Caco-2 (cell line): ENCODE measurements at regions not wholly inside any gene's neighbourhood (a gene's known extent, or its start where the extent isn't known, plus 50 kb on each side); places are given as distances from the start of the nearest gene placed in this dataset.

Experiments
- BruUV-seq: library from RNA; stranded (reverse); fragments of 400-500 nt; replicated peaks from 2 replicates; lab custom pipeline; 2021; lab: Mats Ljungman, UMichigan
- CTCF ChIA-PET: fragments of 300-600 bp; sonication (Branson Sonifier 250); formaldehyde crosslinking; loops from one replicate; lab custom pipeline; 2022; ENCODE audit warnings: antibody characterized with exemption; lab: Charles Lee
- POLR2A ChIA-PET: fragments of 300-600 bp; sonication (Branson Sonifier 250); formaldehyde crosslinking; loops from one replicate; lab custom pipeline; 2022; ENCODE audit warnings: antibody characterized with exemption; lab: Charles Lee
- DNase-seq, 2 experiments: peaks; one replicate each; pipeline versions ENCODE4 v3.0.0 to v3.0.0-alpha.2; 2020 to 2022
- H3K27me3 ChIP-seq: replicated peaks from 2 replicates; pipeline ENCODE4 v1.6.0; 2011; ENCODE audit warnings: low read length; ENCODE audit not compliant: control insufficient read depth, insufficient read depth
- H3K36me3 ChIP-seq: 2 replicates; pipeline ENCODE4 v1.5.1; 2011; ENCODE audit warnings: low read length; ENCODE audit not compliant: control insufficient read depth, insufficient read depth
- H3K4me1 ChIP-seq: fragments of 250-450 bp; sonication (Bioruptor Pico); 2 replicates; pipeline ENCODE4 v1.5.1; 2020; ENCODE audit warnings: mild to moderate bottlenecking
- H3K4me3 ChIP-seq: 2 replicates; pipeline ENCODE4 v1.5.1; 2011; ENCODE audit warnings: low read depth, mild to moderate bottlenecking, control low read depth, low read length
- H3K9me3 ChIP-seq: fragments of 250-450 bp; sonication (Bioruptor Pico); 2 replicates; pipeline ENCODE4 v1.5.1; 2020; ENCODE audit warnings: mild to moderate bottlenecking, moderate library complexity
- H3K27ac Mint-ChIP-seq: one replicate; pipeline ENCODE4 v1.8.0; 2022; ENCODE audit warnings: mixed read lengths; ENCODE audit not compliant: unreplicated experiment
- H3K27me3 Mint-ChIP-seq: one replicate; pipeline ENCODE4 v1.8.0; 2022; ENCODE audit warnings: mixed read lengths; ENCODE audit not compliant: insufficient read depth, unreplicated experiment
- H3K36me3 Mint-ChIP-seq: one replicate; pipeline ENCODE4 v1.8.0; 2022; ENCODE audit warnings: mild to moderate bottlenecking, mixed read lengths; ENCODE audit not compliant: insufficient read depth, unreplicated experiment
- H3K4me1 Mint-ChIP-seq: one replicate; pipeline ENCODE4 v1.8.0; 2022; ENCODE audit warnings: low read depth, mixed read lengths; ENCODE audit not compliant: unreplicated experiment
- H3K4me3 Mint-ChIP-seq: one replicate; pipeline ENCODE4 v1.8.0; 2022; ENCODE audit warnings: mild to moderate bottlenecking, moderate library complexity, mixed read lengths; ENCODE audit not compliant: unreplicated experiment
- H3K9me3 Mint-ChIP-seq: one replicate; pipeline ENCODE4 v1.8.0; 2022; ENCODE audit warnings: mixed read lengths; ENCODE audit not compliant: unreplicated experiment
- CTCF ChIP-seq, 2 experiments: fragments of 200-600 bp in 1 of 2; IDR thresholded peaks; 1 replicate in 1 of 2; 2 replicates in 1 of 2; pipeline versions ENCODE4 v1.5.1 to v1.8.0; 2011 to 2022; ENCODE audit warnings: antibody characterized with exemption in 1 of 2, control low read depth in 1 of 2, inconsistent platforms in 1 of 2, low read depth in 1 of 2, low read length in 1 of 2, mild to moderate bottlenecking in 1 of 2, moderate library complexity in 1 of 2; ENCODE audit not compliant: insufficient read depth in 1 of 2, severe bottlenecking in 1 of 2, unreplicated experiment in 1 of 2
- intact Hi-C: fragments of 100-400 bp; cut with micrococcal nuclease; formaldehyde crosslinking; loops from one replicate; pipeline ENCODE4 v1.10.0; 2022; ENCODE audit not compliant: unreplicated experiment

- DNase-seq = no peak
- H3K27me3 Mint-ChIP-seq = no peaks in the 10 kb centered on the region
- ChIA-PET CTCF (no interaction called here), POLR2A (no interaction called here)
- no peaks in the 10 kb centered on the region for H3K27me3 ChIP-seq
- TF ChIP-seq CTCF (IDR thresholded peaks at IDR 0.05; ENCODE audit: insufficient read depth in 1 of 2, low read depth in 1 of 2, low read length in 1 of 2, severe bottlenecking in 1 of 2, unreplicated experiment in 1 of 2) = no peak
- no peaks in the 10 kb centered on the region for H3K4me1 ChIP-seq
- no peaks in the 10 kb centered on the region for H3K4me1 Mint-ChIP-seq
- no peak overlapping the region for H3K4me3 ChIP-seq
- intact Hi-C loops = no loop called here
- H3K9me3 ChIP-seq = no peaks in the 10 kb centered on the region
- no peaks in the 10 kb centered on the region for H3K36me3 ChIP-seq
- H3K36me3 Mint-ChIP-seq = no peaks in the 10 kb centered on the region
- H3K27ac Mint-ChIP-seq = no peak overlapping the region
- no peak overlapping the region for H3K4me3 Mint-ChIP-seq
- no TSS peak for BruUV-seq
- H3K9me3 Mint-ChIP-seq = no peaks in the 10 kb centered on the region
These were observed 51.7 kb upstream of the AP1S2 start for GRCh38 chrX:15906041-15906943.
